GM23248 (cell line): ENCODE measurements at regions not wholly inside any gene's neighbourhood (a gene's known extent, or its start where the extent isn't known, plus 50 kb on each side); places are given as distances from the start of the nearest gene placed in this dataset.

Source experiments
- EZH2 ChIP-seq: fragments of 200-600 bp; sonication (generic); IDR thresholded peaks from 2 replicates; pipeline ENCODE4 v1.6.1; 2018; ENCODE audit warnings: antibody characterized with exemption, mild to moderate bottlenecking; ENCODE audit not compliant: insufficient read depth, poor library complexity, severe bottlenecking
- EZH2phosphoT487 ChIP-seq: fragments of 200-600 bp; sonication (generic); IDR thresholded peaks from 2 replicates; pipeline ENCODE4 v1.6.1; 2018; ENCODE audit warnings: antibody characterized with exemption, moderate library complexity, mild to moderate bottlenecking, low read depth; ENCODE audit not compliant: insufficient read depth

- TF ChIP-seq EZH2 (no peak), EZH2phosphoT487 (no peak)
Observed at GRCh38 chr18:39675368-39675767, 2109.8 kb upstream of the CELF4 start.
